H1 (cell line): ENCODE measurements at regions not wholly inside any gene's neighbourhood (a gene's known extent, or its start where the extent isn't known, plus 50 kb on each side); places are given as distances from the start of the nearest gene placed in this dataset.

Experiments
- CTCF ChIA-PET: fragments of 300-600 bp; sonication (Branson Sonifier 250); formaldehyde crosslinking; loops from one replicate; lab custom pipeline; 2021; ENCODE audit not compliant: partially characterized antibody; lab: Charles Lee
- POLR2A ChIA-PET: fragments of 300-600 bp; sonication (Branson Sonifier 250); formaldehyde crosslinking; loops from one replicate; lab custom pipeline; 2021; ENCODE audit warnings: inconsistent platforms; ENCODE audit not compliant: partially characterized antibody; lab: Charles Lee
- DNase-seq, 2 experiments: peaks; one replicate each; pipeline versions ENCODE4 v3.0.0 to v3.0.0-alpha.2; 2010 to 2022; ENCODE audit warnings: low spot score in 2 of 2, low read depth in 1 of 2, mixed read lengths in 1 of 2
- FAIRE-seq: peaks from 2 replicates; lab custom pipeline; 2011; peaks lifted over from hg19 to GRCh38; lab: Jason Lieb, UNC
- H2AFZ ChIP-seq: 2 replicates; pipeline ENCODE4 v1.8.1; 2012; ENCODE audit warnings: low read length, inconsistent platforms
- H2AK5ac ChIP-seq: 2 replicates; pipeline ENCODE4 v1.6.1; 2013; ENCODE audit warnings: low read depth, low read length
- H2BK120ac ChIP-seq: replicated peaks from 2 replicates; pipeline ENCODE3; 2013; ENCODE audit warnings: low read depth, low read length, inconsistent platforms
- H2BK12ac ChIP-seq: 2 replicates; pipeline ENCODE4 v1.6.1; 2013; ENCODE audit warnings: low read depth, low read length
- H2BK15ac ChIP-seq: 2 replicates; pipeline ENCODE4 v1.6.1; 2013; ENCODE audit warnings: low read length
- H2BK20ac ChIP-seq: 2 replicates; pipeline ENCODE4 v1.6.1; 2013; ENCODE audit warnings: low read length
- H2BK5ac ChIP-seq: 2 replicates; pipeline ENCODE4 v1.6.1; 2013; ENCODE audit warnings: low read depth, low read length
- H3K14ac ChIP-seq: 2 replicates; pipeline ENCODE4 v1.6.1; 2013; ENCODE audit warnings: inconsistent platforms; ENCODE audit not compliant: insufficient read length
- H3K18ac ChIP-seq: 2 replicates; pipeline ENCODE4 v1.6.1; 2013; ENCODE audit warnings: low read length; ENCODE audit errors: extremely low read depth
- H3K23ac ChIP-seq: 2 replicates; pipeline ENCODE4 v1.6.1; 2013; ENCODE audit warnings: inconsistent platforms; ENCODE audit not compliant: insufficient read length
- H3K23me2 ChIP-seq: 2 replicates; pipeline ENCODE4 v1.6.1; 2013; ENCODE audit warnings: low read depth, low read length
- H3K27ac ChIP-seq: 2 replicates; pipeline ENCODE4 v1.6.1; 2011; ENCODE audit warnings: low read depth, low read length, inconsistent platforms
- H3K27me3 ChIP-seq, 4 experiments: replicated peaks in 1 of 4; 1 replicate in 1 of 4; 2 replicates in 3 of 4; pipeline versions ENCODE4 v1.6.1 to v1.8.1; 2011 to 2013; ENCODE audit warnings: low read length in 3 of 4, mild to moderate bottlenecking in 3 of 4, inconsistent platforms in 2 of 4, mixed read lengths in 2 of 4, moderate library complexity in 1 of 4; ENCODE audit not compliant: control insufficient read depth in 3 of 4, insufficient read depth in 3 of 4; ENCODE audit errors: extremely low read depth in 1 of 4
- H3K36me3 ChIP-seq, 4 experiments: 2 replicates each; pipeline versions ENCODE4 v1.6.1 to v1.8.1; 2011 to 2013; ENCODE audit warnings: mild to moderate bottlenecking in 4 of 4, low read length in 3 of 4, moderate library complexity in 2 of 4, control low read depth in 1 of 4, inconsistent platforms in 1 of 4; ENCODE audit not compliant: insufficient read depth in 4 of 4, control insufficient read depth in 2 of 4
- H3K4ac ChIP-seq: replicated peaks from 2 replicates; pipeline ENCODE3; 2013; ENCODE audit warnings: low read length, low read depth, mixed read lengths, inconsistent platforms; ENCODE audit not compliant: insufficient read length
- H3K4me1 ChIP-seq, 4 experiments: replicated peaks in 1 of 4; 1 replicate in 1 of 4; 2 replicates in 3 of 4; pipeline versions ENCODE4 v1.6.1 to v1.8.1; 2011 to 2013; ENCODE audit warnings: low read length in 3 of 4, inconsistent platforms in 2 of 4, mixed read lengths in 1 of 4; ENCODE audit not compliant: insufficient read depth in 4 of 4, control insufficient read depth in 3 of 4
- H3K4me2 ChIP-seq, 2 experiments: 2 replicates each; pipeline versions ENCODE4 v1.6.1 to v1.8.1; 2011 to 2013; ENCODE audit warnings: low read depth in 2 of 2, low read length in 2 of 2, control low read depth in 1 of 2, inconsistent platforms in 1 of 2, mild to moderate bottlenecking in 1 of 2; ENCODE audit not compliant: insufficient read depth in 1 of 2
- H3K4me3 ChIP-seq, 4 experiments: fragments of 200-600, 300-600 bp in 1 of 4; sonication (generic), shearing (Covaris generic), sonication (Bioruptor Twin) in 1 of 4; 2 replicates each; pipeline versions ENCODE4 v1.5.1 to v1.8.1; 2011 to 2016; ENCODE audit warnings: low read length in 4 of 4, low read depth in 3 of 4, control low read depth in 2 of 4, inconsistent platforms in 2 of 4, mild to moderate bottlenecking in 2 of 4, mixed read lengths in 1 of 4, moderate library complexity in 1 of 4; ENCODE audit not compliant: insufficient read depth in 2 of 4; ENCODE audit errors: extremely low read depth in 1 of 4
- H3K56ac ChIP-seq: replicated peaks from 2 replicates; pipeline ENCODE3; 2013; ENCODE audit warnings: low read depth, mild to moderate bottlenecking, mixed read lengths, low read length, inconsistent platforms; ENCODE audit not compliant: insufficient read length
- H3K79me1 ChIP-seq: 2 replicates; pipeline ENCODE4 v1.6.1; 2013; ENCODE audit warnings: low read depth, low read length, control low read depth
- H3K79me2 ChIP-seq, 2 experiments: 2 replicates each; pipeline versions ENCODE4 v1.6.1 to v1.8.1; 2012 to 2013; ENCODE audit warnings: low read length in 2 of 2, mild to moderate bottlenecking in 2 of 2, inconsistent platforms in 1 of 2; ENCODE audit not compliant: insufficient read depth in 2 of 2, control insufficient read depth in 1 of 2
- H3K9ac ChIP-seq, 4 experiments: replicated peaks in 1 of 4; 1 replicate in 1 of 4; 2 replicates in 3 of 4; pipeline versions ENCODE4 v1.6.1 to v1.8.1; 2011 to 2013; ENCODE audit warnings: low read depth in 3 of 4, low read length in 3 of 4, control low read depth in 2 of 4, mild to moderate bottlenecking in 2 of 4, moderate library complexity in 2 of 4, inconsistent platforms in 1 of 4; ENCODE audit errors: extremely low read depth in 1 of 4
- H3K9me3 ChIP-seq, 2 experiments: 2 replicates each; pipeline versions ENCODE4 v1.6.1 to v1.8.1; 2012 to 2013; ENCODE audit warnings: mild to moderate bottlenecking in 2 of 2, moderate library complexity in 2 of 2, control low read depth in 1 of 2, inconsistent platforms in 1 of 2, low read depth in 1 of 2, low read length in 1 of 2, mixed read lengths in 1 of 2; ENCODE audit not compliant: insufficient read depth in 2 of 2
- H4K20me1 ChIP-seq, 2 experiments: replicated peaks in 1 of 2; 2 replicates each; pipeline versions ENCODE3 to v1.8.1; 2011 to 2013; ENCODE audit warnings: inconsistent platforms in 2 of 2, low read length in 2 of 2, mild to moderate bottlenecking in 1 of 2; ENCODE audit not compliant: insufficient read depth in 2 of 2, control insufficient read depth in 1 of 2
- H4K5ac ChIP-seq: 2 replicates; pipeline ENCODE4 v1.6.1; 2013; ENCODE audit warnings: low read length, low read depth, mixed read lengths, inconsistent platforms; ENCODE audit not compliant: insufficient read length
- H4K8ac ChIP-seq: 2 replicates; pipeline ENCODE4 v1.8.0; 2013; ENCODE audit warnings: mild to moderate bottlenecking, moderate library complexity, low read length, inconsistent platforms; ENCODE audit not compliant: insufficient read depth; ENCODE audit errors: extremely low read depth
- H4K91ac ChIP-seq: replicated peaks from 2 replicates; pipeline ENCODE3; 2013; ENCODE audit warnings: low read length, mixed read lengths, inconsistent platforms; ENCODE audit not compliant: insufficient read length
- ASH2L ChIP-seq: fragments of 200-600, 300-600 bp; sonication (generic); IDR thresholded peaks from one replicate; pipeline ENCODE4 v1.7.1; 2017; ENCODE audit warnings: low read length
- BCL11A ChIP-seq, 2 experiments: IDR thresholded peaks; one replicate each; pipeline ENCODE4 v1.6.1; 2011; ENCODE audit warnings: low read depth in 2 of 2, low read length in 2 of 2, mild to moderate bottlenecking in 2 of 2
- CEBPB ChIP-seq: IDR thresholded peaks from 2 replicates; pipeline ENCODE4 v1.6.1; 2012; ENCODE audit warnings: low read depth, low read length
- JUN ChIP-seq: IDR thresholded peaks from 2 replicates; pipeline ENCODE4 v1.6.1; 2011; ENCODE audit warnings: low read depth, mild to moderate bottlenecking, improper control_type of control experiment, low read length
- NRF1 ChIP-seq: IDR thresholded peaks from 2 replicates; pipeline ENCODE4 v1.6.1; 2011; ENCODE audit warnings: mild to moderate bottlenecking, low read depth, low read length, improper control_type of control experiment
- RBBP5 ChIP-seq: IDR thresholded peaks from 2 replicates; pipeline ENCODE4 v1.7.1; 2012; ENCODE audit warnings: low read depth, mild to moderate bottlenecking, inconsistent platforms, low read length, moderate library complexity, borderline replicate concordance
- WGBS, 2 experiments: shearing (Covaris generic) in 1 of 2; methylation state at CpG; one replicate each; pipeline versions ENCODE4 v1.1.6 to v1.1.7; 2013 to 2015; ENCODE audit warnings: low lambda C conversion rate in 2 of 2, mixed read lengths in 2 of 2, inconsistent platforms in 1 of 2, low coverage in 1 of 2, missing lambda C conversion rate in 1 of 2; ENCODE audit not compliant: insufficient replicate concordance in 2 of 2, insufficient coverage in 1 of 2, insufficient read length in 1 of 2; ENCODE audit errors: extremely low coverage in 1 of 2, missing lambda C conversion rate in 1 of 2; 5-methylcytosine and 5-hydroxymethylcytosine counted together

- no peak overlapping the region for H3K14ac ChIP-seq
- H4K91ac ChIP-seq = no peak overlapping the region
- DNase-seq (no peak), FAIRE-seq (no peak)
- H2AFZ ChIP-seq = no peak overlapping the region
- H3K27ac ChIP-seq = no peak overlapping the region
- no peak overlapping the region for H2BK15ac ChIP-seq
- H3K56ac ChIP-seq = no peak overlapping the region
- H2BK20ac ChIP-seq = no peak overlapping the region
- H3K4me1 ChIP-seq = no peaks in the 10 kb centered on the region
- no peaks in the 10 kb centered on the region for H3K79me2 ChIP-seq
- H4K20me1 ChIP-seq = no peaks in the 10 kb centered on the region
- H3K4me2 ChIP-seq = no peak overlapping the region
- no peak for TF ChIP-seq ASH2L
- no peak for TF ChIP-seq BCL11A (IDR thresholded peaks at IDR 0.05; ENCODE audit: low read depth in 2 of 2, low read length in 2 of 2)
- TF ChIP-seq JUN = no peak
- no peak for TF ChIP-seq CEBPB
- no peak for TF ChIP-seq NRF1
- TF ChIP-seq RBBP5 = no peak
- ChIA-PET POLR2A (no interaction called here), CTCF (no interaction called here)
- no peaks in the 10 kb centered on the region for H3K27me3 ChIP-seq
- no peaks in the 10 kb centered on the region for H3K23me2 ChIP-seq
- no peaks in the 10 kb centered on the region for H3K36me3 ChIP-seq
- H3K23ac ChIP-seq = no peak overlapping the region
- no peak overlapping the region for H2BK12ac ChIP-seq
- WGBS, 2 experiments = 98% methylated on average over 2 of the region's 2 CpGs; no CpG with 5 or more reads in 1 of the 2 experiments
- no peak overlapping the region for H3K18ac ChIP-seq
- no peak overlapping the region for H4K8ac ChIP-seq
- H4K5ac ChIP-seq = no peak overlapping the region
- H2AK5ac ChIP-seq = no peak overlapping the region
- H3K4me3 ChIP-seq = no peak overlapping the region
- no peak overlapping the region for H2BK120ac ChIP-seq
- no peaks in the 10 kb centered on the region for H3K79me1 ChIP-seq
- no peak overlapping the region for H2BK5ac ChIP-seq
- no peak overlapping the region for H3K4ac ChIP-seq
- no peak overlapping the region for H3K9ac ChIP-seq
- no peaks in the 10 kb centered on the region for H3K9me3 ChIP-seq
These were observed 300.1 kb downstream of the C12orf50 start for GRCh38 chr12:87728931-87729593.
